ENCODE measurements at regions not wholly inside any gene's neighbourhood (a gene's known extent, or its start where the extent isn't known, plus 50 kb on each side); places are given as distances from the start of the nearest gene placed in this dataset.
"Not testable (repeated sequence)": the region's sequence is repeated elsewhere in the genome, so short reads cannot be mapped to it uniquely, and the experiment has no call there.

DNA sequence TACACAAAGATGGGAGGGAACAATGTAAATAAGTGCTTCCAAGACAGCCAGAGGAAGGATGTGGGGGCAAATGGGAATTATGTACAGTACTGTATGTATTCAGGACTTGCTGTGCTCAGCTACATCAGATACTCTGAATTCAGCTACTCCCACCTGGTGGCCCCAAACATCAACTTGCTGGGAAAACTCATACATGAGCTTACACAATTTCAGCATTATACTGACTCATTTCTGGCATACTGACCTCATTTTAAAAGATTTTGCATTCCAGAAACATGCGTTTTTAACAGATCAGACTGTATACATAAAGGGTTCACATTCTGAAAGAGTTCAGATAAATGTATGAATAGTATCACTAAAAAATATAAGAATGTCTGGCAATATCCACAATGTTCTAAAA, 59.7 kb downstream of the GPX5 start:
- no peak for DNase-seq

DNA sequence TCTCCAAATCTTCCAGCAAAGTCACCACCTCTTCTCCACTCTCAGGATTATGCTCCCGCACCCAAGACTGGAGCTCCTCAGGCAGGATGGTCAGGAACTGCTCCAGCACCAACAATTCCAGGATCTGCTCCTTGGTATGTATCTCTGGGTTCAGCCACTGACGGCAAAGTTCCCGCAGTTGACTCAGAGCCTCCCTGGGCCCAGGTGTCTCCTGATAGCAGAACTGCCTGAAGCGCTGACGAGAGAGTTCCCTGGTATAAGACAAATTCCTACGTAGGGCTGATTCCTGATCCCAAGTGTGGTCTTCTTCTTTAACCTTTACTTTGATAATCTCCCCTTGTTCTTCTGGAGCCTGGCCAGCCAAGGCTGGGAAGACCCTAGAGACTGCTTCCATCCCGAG, 60.6 kb downstream of the GPX5 start:
- no peak for DNase-seq

DNA sequence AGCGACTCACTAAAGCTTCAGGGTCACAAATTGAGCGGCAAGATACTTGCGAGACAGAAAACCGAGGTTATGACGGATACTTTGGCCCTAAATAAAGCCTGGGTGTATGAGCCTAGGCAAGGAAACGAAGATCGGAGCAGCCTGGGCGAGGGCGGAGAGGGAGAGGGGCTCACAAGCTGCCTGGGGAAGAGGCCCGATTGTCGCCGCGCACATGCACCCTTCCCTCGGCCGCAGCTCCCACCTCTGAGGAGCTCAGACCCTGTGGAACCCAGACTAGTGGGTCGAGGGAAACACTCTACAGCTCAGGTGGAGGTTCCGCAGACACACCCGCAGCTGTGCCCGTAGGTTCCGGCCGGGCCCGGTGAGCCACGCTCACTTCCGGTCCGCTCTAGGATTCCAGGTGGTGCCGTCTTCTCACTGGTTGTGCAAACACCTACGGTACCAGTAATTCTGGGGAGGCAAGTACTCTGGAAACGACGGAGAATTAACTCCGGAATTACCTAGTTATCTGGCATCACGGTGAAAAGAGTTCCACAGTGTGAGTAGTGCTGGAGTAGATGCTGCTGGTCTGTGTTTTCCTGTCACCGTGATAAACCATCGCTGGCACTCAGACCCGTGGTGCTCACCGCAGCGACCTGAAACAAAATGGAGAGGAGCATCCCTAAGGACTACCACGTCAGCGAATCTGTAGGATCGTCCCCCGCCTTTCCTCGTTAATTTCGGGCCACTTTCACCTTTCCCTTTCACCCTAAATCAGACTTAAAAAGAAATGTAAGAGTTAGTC, 61.5 kb downstream of the GPX5 start:
- peak; percentile 1 for DNase-seq

GRCh38 chr6:28587746-28588075, 62.0 kb downstream of the GPX5 start:
- DNase-seq: no peak

DNA sequence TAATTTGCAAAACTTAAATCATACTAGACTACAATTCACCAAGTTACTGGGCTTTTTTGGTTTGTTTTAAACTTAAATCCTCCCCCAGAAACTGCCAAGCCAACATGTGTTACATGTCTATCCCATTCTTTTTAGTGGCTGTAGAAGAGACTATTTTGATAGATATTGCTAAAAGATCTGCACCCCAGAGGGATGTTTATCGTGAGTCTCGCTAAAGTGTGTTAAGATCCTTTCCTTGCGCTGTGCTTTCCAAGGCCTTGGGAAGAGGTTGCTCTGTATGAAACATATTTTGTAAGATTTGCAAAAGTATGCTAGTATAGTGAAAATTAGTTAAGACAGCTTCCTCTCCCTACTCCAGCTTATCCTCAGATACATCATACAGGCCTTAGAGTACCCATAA, 63.0 kb downstream of the GPX5 start:
- no peak for DNase-seq

DNA sequence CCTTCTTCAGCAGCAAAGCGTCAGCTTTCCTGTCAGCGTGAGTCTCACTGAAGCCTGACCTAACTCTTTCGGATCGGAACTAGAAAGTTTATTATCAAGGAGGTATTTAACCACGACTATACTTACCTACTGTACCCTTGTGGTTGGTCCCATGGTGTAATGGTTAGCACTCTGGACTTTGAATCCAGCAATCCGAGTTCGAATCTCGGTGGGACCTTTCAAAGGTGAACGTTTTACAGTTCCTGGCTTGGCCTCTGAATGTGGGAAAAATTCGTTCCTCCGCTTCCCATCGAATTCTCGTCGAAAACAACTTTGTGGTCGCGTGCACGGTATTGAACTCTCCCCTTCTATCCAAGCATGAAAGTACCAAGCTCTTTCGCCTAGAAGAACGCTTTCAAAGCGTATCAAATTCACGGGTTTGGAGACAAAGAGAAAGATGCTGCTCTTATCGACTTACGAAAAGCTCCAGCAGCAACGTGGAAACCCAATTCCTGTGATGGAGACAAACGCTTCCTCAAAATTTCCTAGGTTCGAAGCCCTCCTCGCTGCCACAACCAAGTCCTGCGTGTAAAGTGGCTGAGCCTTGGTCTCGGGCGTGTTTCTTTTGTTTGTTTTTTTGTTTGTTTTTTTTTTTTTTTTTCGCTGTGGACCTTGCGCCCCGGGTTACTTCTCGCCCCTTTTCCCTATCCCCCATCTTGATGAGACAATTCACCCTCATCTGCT, 63.7 kb downstream of the GPX5 start:
- no peak for DNase-seq

- DNase-seq: no peak
Observed at GRCh38 chr6:28589957-28590349, 64.3 kb downstream of the GPX5 start.

DNA sequence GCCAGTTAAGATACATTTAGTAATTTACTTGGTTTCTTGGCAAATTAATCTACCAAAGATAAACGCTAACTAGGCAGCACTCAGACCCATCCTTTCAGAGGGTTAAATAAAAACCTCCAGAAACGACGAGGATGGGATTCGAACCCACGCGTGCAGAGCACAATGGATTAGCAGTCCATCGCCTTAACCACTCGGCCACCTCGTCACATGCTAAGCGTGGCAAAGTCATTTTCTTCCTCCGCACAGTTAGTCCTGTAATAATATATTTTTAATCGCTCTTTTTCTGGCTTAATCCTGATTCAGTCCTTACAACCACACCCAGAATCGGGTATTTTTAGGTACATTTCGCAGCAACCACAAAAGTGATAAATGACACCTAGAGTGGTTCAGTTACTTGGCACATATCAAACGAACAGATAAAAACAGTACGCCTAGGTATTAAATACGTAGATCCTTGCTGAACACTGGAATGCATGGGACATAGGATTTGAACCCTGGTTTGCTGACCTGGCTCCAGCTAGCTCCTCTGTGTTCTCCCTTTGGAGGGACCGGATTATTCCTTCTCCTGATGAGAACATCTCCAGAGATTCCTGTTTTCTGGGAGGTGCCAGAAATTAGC, 71.6 kb downstream of the GPX5 start:
- no peak for DNase-seq

DNA sequence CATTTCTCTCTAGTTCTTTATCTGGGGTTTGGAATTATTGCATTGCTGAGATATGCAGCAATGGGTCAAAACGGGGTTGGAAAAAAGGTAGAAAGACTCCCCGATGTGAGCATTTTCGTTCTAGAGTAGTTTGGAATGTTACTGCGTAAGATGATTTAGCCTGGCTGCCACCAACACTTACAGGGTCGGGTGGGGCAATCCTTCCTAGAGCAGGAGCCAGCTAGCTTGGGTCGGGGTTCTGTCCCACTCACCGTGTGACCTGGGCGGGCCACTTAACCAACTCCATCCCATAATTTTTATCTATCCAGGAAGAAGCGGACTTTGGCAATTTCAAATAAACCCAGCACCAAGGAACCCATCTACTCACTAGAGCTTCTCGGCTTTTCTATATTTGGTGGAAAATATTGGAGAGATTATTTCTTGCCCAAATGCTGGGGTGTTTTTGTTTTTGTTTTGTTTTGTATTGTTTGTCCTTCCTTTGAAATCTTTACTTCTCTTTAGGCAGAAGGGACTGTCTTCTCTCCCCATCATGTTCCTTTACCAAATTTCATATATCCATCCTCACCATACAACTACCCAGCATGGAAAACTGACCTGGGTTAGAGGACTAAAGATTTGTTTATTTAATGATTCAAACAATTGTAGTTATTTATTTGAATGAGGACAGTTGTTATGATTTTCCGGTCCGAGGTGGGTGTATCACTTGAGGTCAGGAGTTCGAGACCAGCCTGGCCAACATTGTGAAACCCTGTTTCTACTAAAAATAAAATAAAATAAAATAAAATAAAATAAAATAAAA, 72.4 kb downstream of the GPX5 start:
- no peak for DNase-seq

DNA sequence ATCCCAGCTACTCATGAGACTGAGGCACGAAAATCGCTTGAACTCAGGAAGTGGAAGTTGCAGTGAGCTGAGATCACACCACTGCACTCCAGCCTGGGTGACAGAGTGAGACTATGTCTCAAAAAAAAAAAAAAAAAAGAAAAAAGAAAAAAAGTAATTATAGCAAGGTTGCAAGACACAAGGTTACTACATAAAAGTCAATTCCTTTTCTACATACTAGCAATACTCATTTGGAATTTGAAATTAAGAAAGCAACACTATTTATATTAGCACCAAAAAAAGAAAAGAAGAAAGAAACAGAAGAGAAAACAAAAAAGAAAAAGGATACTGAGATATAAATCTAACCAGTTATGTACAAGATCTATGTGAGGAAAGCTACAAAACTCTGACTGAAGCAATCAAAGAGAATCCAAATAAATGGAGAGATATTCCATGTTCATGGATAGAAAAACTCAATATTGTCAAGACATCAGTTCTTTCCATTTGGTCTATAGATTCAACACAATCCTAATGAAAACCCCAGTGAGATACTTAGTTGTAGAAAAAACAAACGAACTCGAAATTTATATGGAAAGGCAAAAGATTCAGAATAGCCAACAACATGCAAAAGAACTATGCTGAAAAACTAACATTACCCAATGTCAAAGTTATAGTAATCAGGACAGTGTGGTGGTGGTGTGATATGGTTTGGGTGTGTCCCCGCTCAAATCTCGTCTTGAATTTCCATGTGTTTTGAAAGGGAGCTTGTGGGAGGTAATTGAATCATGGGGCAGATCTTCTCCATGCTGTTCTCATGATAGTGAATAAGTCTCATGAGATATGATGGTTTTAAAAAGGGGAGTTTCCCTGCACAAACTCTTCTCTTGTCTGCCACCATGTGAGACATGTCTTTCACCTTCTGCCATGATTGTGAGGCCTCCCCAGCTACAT, 73.3 kb downstream of the GPX5 start:
- no peak for DNase-seq

- no peak for DNase-seq
Observed at GRCh38 chr6:28600245-28600644, 74.6 kb downstream of the GPX5 start.

DNA sequence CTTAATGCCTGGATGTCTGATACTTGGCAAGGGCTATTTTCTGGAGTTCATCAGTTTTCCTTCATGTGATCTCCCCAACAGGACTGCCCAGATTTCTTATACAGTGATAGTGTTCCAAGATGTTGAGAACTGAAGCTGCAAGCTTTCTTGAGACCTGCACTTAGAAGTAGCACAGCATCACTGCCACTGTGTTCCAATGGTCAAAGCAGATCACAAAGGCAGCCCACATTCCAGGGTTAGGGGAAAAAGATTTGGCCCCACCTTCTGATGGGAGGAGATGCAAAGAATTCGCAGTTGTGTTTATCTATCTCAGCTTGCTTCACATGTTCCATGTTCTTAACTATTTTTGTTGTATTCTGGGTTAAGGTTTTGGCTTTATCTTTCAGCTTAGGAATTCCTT, 78.2 kb downstream of the GPX5 start:
- DNase-seq: no peak

GRCh38 chr6:28606424-28607391, 81.0 kb downstream of the GPX5 start:
- peak; percentile 72 for DNase-seq

DNA sequence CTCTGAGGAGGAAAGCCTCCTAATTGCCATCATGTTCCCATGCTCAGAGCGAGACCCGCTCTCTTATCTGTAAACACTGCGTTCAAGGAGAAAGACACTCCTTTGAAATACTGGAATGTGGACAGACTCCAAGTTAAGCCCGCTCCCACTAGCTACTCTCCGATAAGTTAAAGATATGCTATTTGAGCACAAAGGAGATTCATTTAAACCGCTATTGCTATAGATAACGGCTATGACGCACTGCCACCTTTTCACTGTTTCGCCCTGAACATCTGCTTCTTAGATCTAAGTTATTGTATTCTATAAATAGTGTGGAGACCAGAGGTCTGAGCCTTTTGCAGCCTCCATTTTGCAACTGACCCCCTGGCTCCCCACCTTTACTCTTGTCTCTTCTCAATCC, 82.3 kb downstream of the GPX5 start:
- no peak for DNase-seq

GRCh38 chr6:28609672-28610071, 84.0 kb downstream of the GPX5 start:
- no peak for DNase-seq

DNA sequence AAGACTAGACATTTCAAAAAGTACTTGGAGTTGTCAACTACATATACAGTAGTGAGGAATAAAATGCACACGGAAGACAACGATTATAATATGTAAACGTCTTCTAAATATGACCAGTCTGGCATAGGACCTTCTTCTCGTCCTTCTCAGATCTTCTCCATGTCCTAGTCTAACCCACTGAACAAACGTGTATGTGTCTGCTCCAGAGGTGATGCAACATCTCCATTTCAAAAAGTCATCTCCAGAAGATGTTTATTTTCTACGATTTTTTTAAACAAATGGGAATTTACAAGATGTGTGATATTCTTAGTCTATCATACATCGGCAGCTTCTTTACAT, 89.9 kb downstream of the GPX5 start:
- DNase-seq: no peak

DNA sequence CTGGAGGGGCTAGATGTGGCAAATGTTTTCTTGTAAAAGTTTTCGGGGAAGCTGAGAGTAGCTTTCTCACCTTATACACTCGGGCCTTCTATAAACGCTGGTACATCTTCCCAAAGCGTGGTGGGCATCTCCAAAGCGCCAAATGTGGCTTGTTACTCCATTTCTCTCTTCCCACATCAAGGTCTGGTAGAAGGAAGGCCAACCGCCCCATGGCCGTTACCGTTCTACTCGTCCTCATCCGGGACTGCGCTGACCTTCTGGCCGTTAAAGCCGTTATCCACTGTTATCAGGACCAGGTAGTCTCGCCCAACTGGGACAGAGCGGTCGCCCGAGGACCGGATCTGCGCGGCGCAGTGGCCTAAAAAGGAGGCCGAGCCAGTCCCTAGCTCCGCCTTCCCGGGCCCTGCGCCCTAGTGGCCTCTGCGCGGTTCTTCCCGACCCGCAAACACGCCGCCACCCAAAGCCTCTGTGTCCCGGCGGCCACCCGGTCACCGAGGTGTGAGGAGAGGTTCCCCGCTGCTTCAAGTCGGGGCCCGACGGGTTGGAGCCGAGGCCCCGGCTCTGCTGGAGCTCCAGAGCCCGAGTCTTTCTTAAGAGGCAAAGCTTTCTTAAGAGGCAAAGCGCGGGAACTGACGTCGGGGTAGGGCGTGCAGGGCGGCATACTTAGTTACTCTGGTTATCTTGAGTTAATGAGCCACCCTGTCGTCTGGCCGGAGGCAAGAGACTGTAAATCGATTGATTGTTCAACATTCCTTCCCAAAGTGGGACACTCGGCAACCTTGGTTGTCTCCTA, 90.5 kb downstream of the GPX5 start:
- no peak for DNase-seq

DNA sequence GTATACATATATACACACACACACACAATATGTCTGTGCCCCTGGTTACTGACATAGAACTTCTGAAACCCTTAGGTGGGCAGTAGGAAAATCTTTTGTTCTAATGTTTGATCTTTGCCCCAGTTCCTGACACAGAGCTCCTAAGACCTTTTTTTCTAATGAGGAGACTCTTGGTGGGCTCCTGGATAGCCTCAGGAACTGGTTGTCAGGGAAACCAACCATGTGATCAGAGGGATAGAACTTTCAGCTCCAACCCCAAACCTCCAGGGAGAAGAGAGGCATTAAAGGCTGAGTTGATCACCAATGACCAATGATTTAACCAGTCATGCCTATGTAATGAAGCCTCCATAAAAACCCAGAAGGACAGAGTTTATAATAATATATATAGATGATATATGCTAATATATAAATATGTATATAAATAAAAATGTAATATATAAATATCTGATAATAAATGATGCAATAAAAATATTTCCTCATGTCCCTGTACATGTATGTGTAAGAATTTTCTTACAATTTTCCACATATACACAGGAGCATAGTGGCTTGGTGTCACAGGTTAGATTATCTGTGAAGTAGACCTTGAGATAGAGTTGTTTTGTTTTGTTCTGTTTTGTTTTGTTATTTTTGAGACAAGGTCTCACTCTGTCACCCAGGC, 93.3 kb downstream of the GPX5 start:
- DNase-seq: no peak

DNA sequence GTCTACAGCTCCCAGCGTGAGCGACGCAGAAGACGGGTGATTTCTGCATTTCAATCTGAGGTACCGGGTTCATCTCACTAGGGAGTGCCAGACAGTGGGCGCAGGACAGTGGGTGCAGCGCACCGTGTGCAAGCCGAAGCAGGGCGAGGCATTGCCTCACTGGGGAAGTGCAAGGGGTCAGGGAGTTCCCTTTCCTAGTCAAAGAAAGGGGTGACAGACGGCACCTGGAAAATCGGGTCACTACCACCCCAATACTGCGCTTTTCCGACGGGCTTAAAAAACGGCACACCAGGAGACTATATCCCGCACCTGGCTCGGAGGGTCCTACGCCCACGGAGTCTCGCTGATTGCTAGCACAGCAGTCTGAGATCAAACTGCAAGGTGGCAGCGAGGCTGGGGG, 95.6 kb downstream of the GPX5 start:
- not testable (repeated sequence) for DNase-seq

DNA sequence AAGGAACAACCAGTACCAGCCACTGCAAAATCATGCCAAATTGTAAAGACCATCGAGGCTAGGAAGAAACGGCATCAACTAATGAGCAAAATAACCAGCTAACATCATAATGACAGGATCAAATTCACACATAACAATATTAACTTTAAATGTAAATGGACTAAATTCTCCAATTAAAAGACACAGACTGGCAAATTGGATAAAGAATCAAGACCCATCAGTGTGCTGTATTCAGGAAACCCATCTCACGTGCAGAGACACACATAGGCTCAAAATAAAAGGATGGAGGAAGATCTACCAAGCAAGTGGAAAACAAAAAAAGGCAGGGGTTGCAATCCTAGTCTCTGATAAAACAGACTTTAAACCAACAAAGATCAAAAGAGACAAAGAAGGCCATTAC, 97.6 kb downstream of the GPX5 start:
- not testable (repeated sequence) for DNase-seq
